Endothelial cell of umbilical vein (primary cell): ENCODE measurements at regions not wholly inside any gene's neighbourhood (a gene's known extent, or its start where the extent isn't known, plus 50 kb on each side); places are given as distances from the start of the nearest gene placed in this dataset.

Source experiments
- BruUV-seq: library from RNA; stranded (reverse); fragments of 400-500 nt; replicated peaks from 2 replicates; lab custom pipeline; 2021; lab: Mats Ljungman, UMichigan
- CTCF ChIA-PET: fragments of 300-600, 350-600 bp; sonication (Branson Sonifier 250); formaldehyde crosslinking; loops from one replicate; lab custom pipeline; 2021; ENCODE audit warnings: antibody characterized with exemption, inconsistent platforms; lab: Charles Lee
- POLR2A ChIA-PET: fragments of 300-600, 350-600 bp; sonication (Branson Sonifier 250); formaldehyde crosslinking; loops from one replicate; lab custom pipeline; 2021; ENCODE audit warnings: antibody characterized with exemption, inconsistent platforms; lab: Charles Lee
- DNase-seq: peaks from one replicate; pipeline ENCODE4 v3.0.0-alpha.2; 2011; ENCODE audit warnings: low read depth, low spot score
- FAIRE-seq: peaks from 2 replicates; lab custom pipeline; 2011; peaks lifted over from hg19 to GRCh38; lab: Jason Lieb, UNC
- H2AFZ ChIP-seq: 2 replicates; pipeline ENCODE4 v1.6.0; 2012; ENCODE audit warnings: low read depth, low read length, control low read depth, inconsistent platforms
- H3K27ac ChIP-seq: 2 replicates; pipeline ENCODE4 v1.5.1; 2011; ENCODE audit warnings: low read depth, mild to moderate bottlenecking, control low read depth, low read length, moderate library complexity; ENCODE audit not compliant: insufficient read depth
- H3K27me3 ChIP-seq, 2 experiments: 2 replicates each; pipeline versions ENCODE4 v1.6.0 to v1.6.1; 2011; ENCODE audit warnings: low read length in 2 of 2, mixed read lengths in 1 of 2; ENCODE audit not compliant: control insufficient read depth in 2 of 2, insufficient read depth in 2 of 2
- H3K36me3 ChIP-seq, 2 experiments: 2 replicates in 1 of 2; 3 replicates in 1 of 2; pipeline ENCODE4 v1.5.1; 2011; ENCODE audit warnings: low read length in 2 of 2, mild to moderate bottlenecking in 1 of 2, moderate library complexity in 1 of 2; ENCODE audit not compliant: control insufficient read depth in 2 of 2, insufficient read depth in 2 of 2; ENCODE audit errors: extremely low read depth in 1 of 2
- H3K4me1 ChIP-seq: 3 replicates; pipeline ENCODE4 v1.5.1; 2011; ENCODE audit warnings: mild to moderate bottlenecking, low read length; ENCODE audit not compliant: control insufficient read depth, insufficient read depth; ENCODE audit errors: extremely low read depth
- H3K4me2 ChIP-seq: 2 replicates; pipeline ENCODE4 v1.6.1; 2011; ENCODE audit warnings: low read length, control low read depth, mixed read lengths; ENCODE audit not compliant: insufficient read depth
- H3K4me3 ChIP-seq, 3 experiments: fragments of 200-600 bp in 1 of 3; sonication (generic), shearing (Covaris generic) in 1 of 3; replicated peaks in 1 of 3; 2 replicates each; pipeline ENCODE4 v1.5.1; 2011 to 2016; ENCODE audit warnings: control low read depth in 3 of 3, low read length in 3 of 3, mild to moderate bottlenecking in 2 of 3, inconsistent platforms in 1 of 3, low read depth in 1 of 3, moderate library complexity in 1 of 3; ENCODE audit not compliant: insufficient read depth in 1 of 3
- H3K79me2 ChIP-seq: 2 replicates; pipeline ENCODE4 v1.6.0; 2012; ENCODE audit warnings: low read length, inconsistent platforms; ENCODE audit not compliant: control insufficient read depth, insufficient read depth
- H3K9ac ChIP-seq: replicated peaks from 2 replicates; pipeline ENCODE3; 2011; ENCODE audit warnings: low read length, control low read depth; ENCODE audit not compliant: insufficient read depth; ENCODE audit errors: extremely low read depth
- H3K9me1 ChIP-seq: replicated peaks from 3 replicates; pipeline ENCODE4 v1.6.0; 2011; ENCODE audit warnings: mild to moderate bottlenecking, low read length; ENCODE audit not compliant: control insufficient read depth, insufficient read depth; ENCODE audit errors: extremely low read depth
- H3K9me3 ChIP-seq: replicated peaks from 2 replicates; pipeline ENCODE4 v1.5.1; 2012; ENCODE audit warnings: low read length, inconsistent platforms; ENCODE audit not compliant: control insufficient read depth, insufficient read depth
- H4K20me1 ChIP-seq: replicated peaks from 2 replicates; pipeline ENCODE3; 2011; ENCODE audit warnings: mild to moderate bottlenecking, low read length; ENCODE audit not compliant: control insufficient read depth, insufficient read depth; ENCODE audit errors: extremely low read depth
- CTCF ChIP-seq, 2 donors: IDR thresholded peaks; 1 replicate in 1 of 2; 2 replicates in 1 of 2; pipeline ENCODE4 v1.5.1; 2011; ENCODE audit warnings: low read length in 2 of 2, mild to moderate bottlenecking in 2 of 2, moderate library complexity in 2 of 2, control low read depth in 1 of 2, inconsistent platforms in 1 of 2, low read depth in 1 of 2; ENCODE audit not compliant: insufficient read depth in 1 of 2; ENCODE audit errors: extremely low read depth in 1 of 2
- EZH2 ChIP-seq: IDR thresholded peaks from 2 replicates; pipeline ENCODE4 v1.6.1; 2012; ENCODE audit warnings: borderline replicate concordance, low read depth, mild to moderate bottlenecking, moderate library complexity, low read length, inconsistent platforms; ENCODE audit not compliant: severe bottlenecking
- FOS ChIP-seq: IDR thresholded peaks from 2 replicates; pipeline ENCODE4 v1.6.1; 2011; ENCODE audit warnings: mild to moderate bottlenecking, low read length, moderate library complexity, borderline replicate concordance; ENCODE audit not compliant: insufficient read depth
- GATA2 ChIP-seq: IDR thresholded peaks from 2 replicates; pipeline ENCODE4 v1.7.0; 2011; ENCODE audit warnings: low read depth, mild to moderate bottlenecking, moderate library complexity, mixed read lengths, low read length; ENCODE audit not compliant: insufficient read length, insufficient read depth
- JUN ChIP-seq: IDR thresholded peaks from 2 replicates; pipeline ENCODE4 v1.6.1; 2011; ENCODE audit warnings: borderline replicate concordance, low read depth; ENCODE audit not compliant: insufficient read length, insufficient read depth
- MAX ChIP-seq: IDR thresholded peaks from 2 replicates; pipeline ENCODE4 v1.6.1; 2011; ENCODE audit not compliant: insufficient read depth, insufficient read length
- MYC ChIP-seq: IDR thresholded peaks from one replicate; pipeline ENCODE4 v1.6.1; 2011; ENCODE audit warnings: mild to moderate bottlenecking, low read depth, low read length
- POLR2A ChIP-seq: IDR thresholded peaks from 2 replicates; pipeline ENCODE4 v1.6.1; 2012; ENCODE audit warnings: low read depth, mild to moderate bottlenecking, control low read depth, low read length
- POLR2AphosphoS5 ChIP-seq: IDR thresholded peaks from 2 replicates; pipeline ENCODE4 v1.6.1; 2012; ENCODE audit warnings: low read depth, mild to moderate bottlenecking, control low read depth, low read length, moderate library complexity; ENCODE audit not compliant: insufficient read depth
- dilution Hi-C: fragments of 300-500 bp; cut with MboI; formaldehyde crosslinking; loops from one replicate; pipeline ENCODE4 v1.15.0; 2019; ENCODE audit warnings: low sequenced_read_pairs; ENCODE audit not compliant: extremely low pct_ligation_motif_present
- intact Hi-C: fragments of 100-400 bp; cut with micrococcal nuclease; formaldehyde crosslinking; loops from one replicate; pipeline ENCODE4 v1.10.0; 2022

GRCh38 chr11:92411431-92411830 lies 186.8 kb downstream of the FAT3 start:
- H3K9me1 ChIP-seq, result no peaks in the 10 kb centered on the region
- no TSS peak for BruUV-seq
- dilution Hi-C loops (no loop called here), intact Hi-C loops (no loop called here)
- no peaks in the 10 kb centered on the region for H3K4me1 ChIP-seq
- H3K36me3 ChIP-seq, result no peaks in the 10 kb centered on the region
- no peaks in the 10 kb centered on the region for H3K27me3 ChIP-seq
- no peak overlapping the region for H3K4me2 ChIP-seq
- DNase-seq (no peak), FAIRE-seq (no peak)
- peaks cover 3% of the 10 kb centered on the region for H3K9me3 ChIP-seq
- H3K9ac ChIP-seq, result no peak overlapping the region
- ChIA-PET POLR2A (no interaction called here), CTCF (no interaction called here)
- no peaks in the 10 kb centered on the region for H4K20me1 ChIP-seq
- no peak for TF ChIP-seq CTCF (IDR thresholded peaks at IDR 0.05; ENCODE audit: extremely low read depth in 1 of 2, insufficient read depth in 1 of 2, low read depth in 1 of 2, low read length in 2 of 2)
- TF ChIP-seq MYC, result no peak
- TF ChIP-seq POLR2AphosphoS5, result no peak
- TF ChIP-seq EZH2, result no peak
- no peak for TF ChIP-seq POLR2A
- no peak for TF ChIP-seq FOS
- TF ChIP-seq GATA2, result no peak
- no peak for TF ChIP-seq MAX
- TF ChIP-seq JUN, result no peak
- H3K27ac ChIP-seq, result no peak overlapping the region
- H3K4me3 ChIP-seq, result no peak overlapping the region
- H3K79me2 ChIP-seq, result no peaks in the 10 kb centered on the region
- no peak overlapping the region for H2AFZ ChIP-seq
